ENCODE measurements at regions not wholly inside any gene's neighbourhood (a gene's known extent, or its start where the extent isn't known, plus 50 kb on each side); places are given as distances from the start of the nearest gene placed in this dataset.

DNA sequence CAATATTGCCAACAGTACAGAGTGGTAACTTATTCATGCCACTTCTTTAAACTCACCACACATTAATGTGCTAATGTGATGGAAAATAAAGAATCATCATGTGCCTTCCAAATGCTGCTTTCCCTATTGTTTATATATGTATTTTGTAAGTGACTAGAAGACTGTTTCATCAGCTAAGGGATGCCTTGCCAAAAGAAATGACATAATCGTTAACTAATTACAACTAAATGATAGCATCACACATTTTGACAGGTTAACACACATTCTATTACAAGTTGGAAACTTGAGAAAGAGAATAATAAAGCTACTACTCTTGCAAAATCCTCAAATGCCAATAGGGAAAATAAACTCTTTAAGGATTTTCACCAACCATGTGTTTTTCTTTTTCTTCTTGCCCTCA is 329.9 kb upstream of the AGTR1 start:
- no peaks in the 10 kb centered on the region for H3F3A ChIP-seq (ENCODE audit: insufficient read depth, low read length, poor library complexity, severe bottlenecking)
- H3K4me3 ChIP-seq (ENCODE audit: low read length) = no peak overlapping the region
- H3K27ac ChIP-seq (ENCODE audit: low read length) = no peak overlapping the region
- no peak overlapping the region for H3K9ac ChIP-seq (ENCODE audit: low read length)
- H3K9me3 ChIP-seq (ENCODE audit: low read length) = no peaks in the 10 kb centered on the region
- H3K27me3 ChIP-seq (ENCODE audit: insufficient read depth, low read depth, low read length) = no peaks in the 10 kb centered on the region
- no peaks in the 10 kb centered on the region for H3K36me3 ChIP-seq (ENCODE audit: insufficient read depth, low read length)
- no peaks in the 10 kb centered on the region for H4K20me1 ChIP-seq (ENCODE audit: insufficient read depth)
- no peaks in the 10 kb centered on the region for H3K79me2 ChIP-seq (replicated peaks; ENCODE audit: insufficient read depth, low read length)
- H3K4me2 ChIP-seq (ENCODE audit: low read length) = no peak overlapping the region
- no peak overlapping the region for H2AFZ ChIP-seq (ENCODE audit: low read depth, low read length)
- no peaks in the 10 kb centered on the region for H3K9me2 ChIP-seq (ENCODE audit: insufficient read depth, low read length)
- no peak for TF ChIP-seq EZH2 (IDR thresholded peaks at IDR 0.05; ENCODE audit: borderline replicate concordance, insufficient read depth, low read length, poor library complexity, severe bottlenecking)
- TF ChIP-seq RAD21 (conservative IDR thresholded peaks at IDR 0.05) = no peak
- TF ChIP-seq POLR2AphosphoS5 (IDR thresholded peaks at IDR 0.05) = no peak
- TF ChIP-seq, protein P1, sequence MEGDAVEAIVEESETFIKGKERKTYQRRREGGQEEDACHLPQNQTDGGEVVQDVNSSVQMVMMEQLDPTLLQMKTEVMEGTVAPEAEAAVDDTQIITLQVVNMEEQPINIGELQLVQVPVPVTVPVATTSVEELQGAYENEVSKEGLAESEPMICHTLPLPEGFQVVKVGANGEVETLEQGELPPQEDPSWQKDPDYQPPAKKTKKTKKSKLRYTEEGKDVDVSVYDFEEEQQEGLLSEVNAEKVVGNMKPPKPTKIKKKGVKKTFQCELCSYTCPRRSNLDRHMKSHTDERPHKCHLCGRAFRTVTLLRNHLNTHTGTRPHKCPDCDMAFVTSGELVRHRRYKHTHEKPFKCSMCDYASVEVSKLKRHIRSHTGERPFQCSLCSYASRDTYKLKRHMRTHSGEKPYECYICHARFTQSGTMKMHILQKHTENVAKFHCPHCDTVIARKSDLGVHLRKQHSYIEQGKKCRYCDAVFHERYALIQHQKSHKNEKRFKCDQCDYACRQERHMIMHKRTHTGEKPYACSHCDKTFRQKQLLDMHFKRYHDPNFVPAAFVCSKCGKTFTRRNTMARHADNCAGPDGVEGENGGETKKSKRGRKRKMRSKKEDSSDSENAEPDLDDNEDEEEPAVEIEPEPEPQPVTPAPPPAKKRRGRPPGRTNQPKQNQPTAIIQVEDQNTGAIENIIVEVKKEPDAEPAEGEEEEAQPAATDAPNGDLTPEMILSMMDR (IDR thresholded peaks at IDR 0.05; ENCODE audit: poor library complexity, severe bottlenecking) = no peak
- no peak for TF ChIP-seq EP300 (conservative IDR thresholded peaks at IDR 0.05; ENCODE audit: poor library complexity, severe bottlenecking)
- TF ChIP-seq, protein P2, sequence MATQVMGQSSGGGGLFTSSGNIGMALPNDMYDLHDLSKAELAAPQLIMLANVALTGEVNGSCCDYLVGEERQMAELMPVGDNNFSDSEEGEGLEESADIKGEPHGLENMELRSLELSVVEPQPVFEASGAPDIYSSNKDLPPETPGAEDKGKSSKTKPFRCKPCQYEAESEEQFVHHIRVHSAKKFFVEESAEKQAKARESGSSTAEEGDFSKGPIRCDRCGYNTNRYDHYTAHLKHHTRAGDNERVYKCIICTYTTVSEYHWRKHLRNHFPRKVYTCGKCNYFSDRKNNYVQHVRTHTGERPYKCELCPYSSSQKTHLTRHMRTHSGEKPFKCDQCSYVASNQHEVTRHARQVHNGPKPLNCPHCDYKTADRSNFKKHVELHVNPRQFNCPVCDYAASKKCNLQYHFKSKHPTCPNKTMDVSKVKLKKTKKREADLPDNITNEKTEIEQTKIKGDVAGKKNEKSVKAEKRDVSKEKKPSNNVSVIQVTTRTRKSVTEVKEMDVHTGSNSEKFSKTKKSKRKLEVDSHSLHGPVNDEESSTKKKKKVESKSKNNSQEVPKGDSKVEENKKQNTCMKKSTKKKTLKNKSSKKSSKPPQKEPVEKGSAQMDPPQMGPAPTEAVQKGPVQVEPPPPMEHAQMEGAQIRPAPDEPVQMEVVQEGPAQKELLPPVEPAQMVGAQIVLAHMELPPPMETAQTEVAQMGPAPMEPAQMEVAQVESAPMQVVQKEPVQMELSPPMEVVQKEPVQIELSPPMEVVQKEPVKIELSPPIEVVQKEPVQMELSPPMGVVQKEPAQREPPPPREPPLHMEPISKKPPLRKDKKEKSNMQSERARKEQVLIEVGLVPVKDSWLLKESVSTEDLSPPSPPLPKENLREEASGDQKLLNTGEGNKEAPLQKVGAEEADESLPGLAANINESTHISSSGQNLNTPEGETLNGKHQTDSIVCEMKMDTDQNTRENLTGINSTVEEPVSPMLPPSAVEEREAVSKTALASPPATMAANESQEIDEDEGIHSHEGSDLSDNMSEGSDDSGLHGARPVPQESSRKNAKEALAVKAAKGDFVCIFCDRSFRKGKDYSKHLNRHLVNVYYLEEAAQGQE (IDR thresholded peaks at IDR 0.05; ENCODE audit: borderline replicate concordance) = no peak
- TF ChIP-seq SMC3 (conservative IDR thresholded peaks at IDR 0.05; ENCODE audit: poor library complexity) = no peak
- no peak for TF ChIP-seq TAF1 (IDR thresholded peaks at IDR 0.05; ENCODE audit: low read depth)
- TF ChIP-seq MXI1 (conservative IDR thresholded peaks at IDR 0.05; ENCODE audit: poor library complexity, severe bottlenecking) = no peak

DNA sequence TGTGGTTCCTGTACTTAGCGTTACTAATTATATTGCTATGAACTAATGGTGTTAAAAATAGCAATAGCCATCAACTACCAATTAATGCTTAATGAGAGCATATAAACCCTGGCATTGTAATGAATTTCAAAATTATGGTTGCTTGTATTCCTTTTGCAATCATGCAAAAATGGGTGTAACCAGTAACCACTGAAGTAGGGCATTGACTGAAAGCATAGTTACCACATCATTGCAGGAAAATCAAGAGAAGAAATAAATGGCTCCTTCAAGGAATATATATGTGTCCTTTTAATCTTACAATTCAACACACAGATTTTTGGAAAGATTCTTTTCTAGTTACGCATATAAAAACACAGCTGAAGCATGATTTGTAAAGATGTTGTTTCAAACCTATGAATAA is 328.3 kb upstream of the AGTR1 start:
- no peak overlapping the region for H2AFZ ChIP-seq (ENCODE audit: low read depth, low read length)
- H3F3A ChIP-seq (ENCODE audit: insufficient read depth, low read length, poor library complexity, severe bottlenecking) = no peaks in the 10 kb centered on the region
- no peak overlapping the region for H3K4me2 ChIP-seq (ENCODE audit: low read length)
- no peaks in the 10 kb centered on the region for H3K36me3 ChIP-seq (ENCODE audit: insufficient read depth, low read length)
- no peak overlapping the region for H3K27ac ChIP-seq (ENCODE audit: low read length)
- TF ChIP-seq EZH2 (IDR thresholded peaks at IDR 0.05; ENCODE audit: borderline replicate concordance, insufficient read depth, low read length, poor library complexity, severe bottlenecking) (no peak), MXI1 (conservative IDR thresholded peaks at IDR 0.05; ENCODE audit: poor library complexity, severe bottlenecking) (no peak), TAF1 (IDR thresholded peaks at IDR 0.05; ENCODE audit: low read depth) (no peak), RAD21 (conservative IDR thresholded peaks at IDR 0.05) (no peak), EP300 (conservative IDR thresholded peaks at IDR 0.05; ENCODE audit: poor library complexity, severe bottlenecking) (no peak), SMC3 (conservative IDR thresholded peaks at IDR 0.05; ENCODE audit: poor library complexity) (no peak), POLR2AphosphoS5 (IDR thresholded peaks at IDR 0.05) (no peak)
- TF ChIP-seq, protein P1 (IDR thresholded peaks at IDR 0.05; ENCODE audit: poor library complexity, severe bottlenecking) = no peak
- no peak overlapping the region for H3K9ac ChIP-seq (ENCODE audit: low read length)
- H3K9me3 ChIP-seq (ENCODE audit: low read length) = no peaks in the 10 kb centered on the region
- no peaks in the 10 kb centered on the region for H3K79me2 ChIP-seq (replicated peaks; ENCODE audit: insufficient read depth, low read length)
- H3K27me3 ChIP-seq (ENCODE audit: insufficient read depth, low read depth, low read length) = no peaks in the 10 kb centered on the region
- H3K9me2 ChIP-seq (ENCODE audit: insufficient read depth, low read length) = no peaks in the 10 kb centered on the region
- H4K20me1 ChIP-seq (ENCODE audit: insufficient read depth) = no peaks in the 10 kb centered on the region
- H3K4me3 ChIP-seq (ENCODE audit: low read length) = no peak overlapping the region
